Transverse colon (tissue), 4 donors: ENCODE measurements at regions not wholly inside any gene's neighbourhood (a gene's known extent, or its start where the extent isn't known, plus 50 kb on each side); places are given as distances from the start of the nearest gene placed in this dataset.

Source experiments
- DNase-seq: peaks from one replicate; pipeline ENCODE4 v3.0.0-alpha.2; 2019
- H3K27ac ChIP-seq, 4 donors: fragments of 200-600 bp; sonication (generic); 2 replicates each; pipeline ENCODE4 v1.5.1; 2016 to 2018; ENCODE audit warnings: inconsistent platforms in 4 of 4
- H3K27me3 ChIP-seq: fragments of 200-600 bp; sonication (generic); 2 replicates; pipeline ENCODE4 v1.5.1; 2017; ENCODE audit warnings: inconsistent platforms
- H3K36me3 ChIP-seq, 4 donors: fragments of 200-600 bp; sonication (generic); 2 replicates each; pipeline ENCODE4 v1.5.1; 2017 to 2019; ENCODE audit warnings: inconsistent platforms in 4 of 4
- H3K4me1 ChIP-seq, 4 donors: fragments of 200-600 bp; sonication (generic); 2 replicates each; pipeline ENCODE4 v1.5.1; 2017 to 2020; ENCODE audit warnings: inconsistent platforms in 4 of 4
- H3K4me3 ChIP-seq, 4 donors: fragments of 200-600 bp; sonication (generic); 1 replicate in 1 of 4; 2 replicates in 3 of 4; pipeline versions ENCODE4 v1.5.1 to v1.6.1; 2017 to 2019; ENCODE audit warnings: inconsistent platforms in 4 of 4
- H3K9me3 ChIP-seq, 2 donors: fragments of 200-600 bp; sonication (generic); 2 replicates each; pipeline ENCODE4 v1.5.1; 2017 to 2019; ENCODE audit warnings: inconsistent platforms in 2 of 2
- EP300 ChIP-seq: sonication (generic); formaldehyde crosslinking; IDR thresholded peaks from one replicate; pipeline ENCODE4 v1.6.1; 2017; ENCODE audit warnings: antibody characterized with exemption, low read depth
- POLR2A ChIP-seq: fragments of 450-650 bp; IDR thresholded peaks from one replicate; pipeline ENCODE4 v1.6.1; 2016; ENCODE audit warnings: antibody characterized with exemption, mild to moderate bottlenecking, moderate library complexity
- POLR2AphosphoS5 ChIP-seq, 3 donors: sonication (generic); formaldehyde crosslinking; IDR thresholded peaks; one replicate each; pipeline ENCODE4 v1.6.1; 2016; ENCODE audit warnings: antibody characterized with exemption in 3 of 3
- WGBS, 2 donors: methylation state at CpG; one replicate each; pipeline ENCODE4 v1.1.5; 2018; ENCODE audit warnings: low coverage in 1 of 2; 5-methylcytosine and 5-hydroxymethylcytosine counted together
- in situ Hi-C, 4 donors: fragments of 200-750 bp; cut with MboI; loops; one replicate each; pipeline versions ENCODE4 v1.15.0 to v1.15.1; 2017; ENCODE audit warnings: low sequenced_read_pairs in 3 of 4, low pct_ligation_motif_present in 1 of 4, low pct_unique_long_range_greater_than_20kb in 1 of 4
- intact Hi-C: fragments of 100-400 bp; cut with DNase I; formaldehyde crosslinking; loops from one replicate; pipeline ENCODE4 v1.15.1; 2023; ENCODE audit warnings: low total_unique reads
- TF ChIP-seq, protein P1 (sequence below), 5 experiments: fragments of 200-600 bp in 3 of 5; fragments of 450-650 bp in 2 of 5; sonication (generic) in 3 of 5; IDR thresholded peaks; 1 replicate in 2 of 5; 2 replicates in 3 of 5; pipeline ENCODE4 v1.5.1; 2016 to 2017; ENCODE audit warnings: antibody characterized with exemption in 5 of 5, inconsistent platforms in 3 of 5, mild to moderate bottlenecking in 2 of 5, moderate library complexity in 1 of 5

DNA sequence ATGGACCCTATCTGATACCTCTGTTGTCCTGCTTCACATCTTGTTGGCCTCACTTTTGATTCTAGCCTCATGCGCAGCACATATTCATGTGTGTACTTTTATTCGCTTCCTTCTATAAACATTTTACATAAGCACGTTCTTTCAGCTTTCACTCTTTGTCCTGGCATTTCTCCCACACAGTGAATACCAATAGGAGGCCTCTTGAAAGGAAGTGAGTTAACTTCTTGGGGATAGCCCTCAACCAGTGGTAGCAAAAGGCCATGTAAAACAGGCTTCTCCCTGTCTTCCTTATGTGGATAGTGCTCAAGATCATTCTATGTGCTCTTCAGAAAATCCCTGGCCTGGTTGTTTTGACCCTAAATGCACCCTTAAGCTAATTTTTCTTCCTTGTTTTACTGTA lies 633.9 kb upstream of the MBL2 start:
- H3K9me3 ChIP-seq, result no peaks in the 10 kb centered on the region
- H3K27ac ChIP-seq, result no peak overlapping the region
- H3K4me1 ChIP-seq, result no peaks in the 10 kb centered on the region
- no peak for DNase-seq
- no peaks in the 10 kb centered on the region for H3K36me3 ChIP-seq
- intact Hi-C loops, result no loop called here
- in situ Hi-C loops, result no loop called here
- 46 to 77% methylated on average over 3 of the region's 3 CpGs for WGBS, 2 donors
- no peak overlapping the region for H3K4me3 ChIP-seq
- TF ChIP-seq POLR2AphosphoS5 (IDR thresholded peaks at IDR 0.05) (no peak), POLR2A (no peak), EP300 (no peak)
- TF ChIP-seq, protein P1, sequence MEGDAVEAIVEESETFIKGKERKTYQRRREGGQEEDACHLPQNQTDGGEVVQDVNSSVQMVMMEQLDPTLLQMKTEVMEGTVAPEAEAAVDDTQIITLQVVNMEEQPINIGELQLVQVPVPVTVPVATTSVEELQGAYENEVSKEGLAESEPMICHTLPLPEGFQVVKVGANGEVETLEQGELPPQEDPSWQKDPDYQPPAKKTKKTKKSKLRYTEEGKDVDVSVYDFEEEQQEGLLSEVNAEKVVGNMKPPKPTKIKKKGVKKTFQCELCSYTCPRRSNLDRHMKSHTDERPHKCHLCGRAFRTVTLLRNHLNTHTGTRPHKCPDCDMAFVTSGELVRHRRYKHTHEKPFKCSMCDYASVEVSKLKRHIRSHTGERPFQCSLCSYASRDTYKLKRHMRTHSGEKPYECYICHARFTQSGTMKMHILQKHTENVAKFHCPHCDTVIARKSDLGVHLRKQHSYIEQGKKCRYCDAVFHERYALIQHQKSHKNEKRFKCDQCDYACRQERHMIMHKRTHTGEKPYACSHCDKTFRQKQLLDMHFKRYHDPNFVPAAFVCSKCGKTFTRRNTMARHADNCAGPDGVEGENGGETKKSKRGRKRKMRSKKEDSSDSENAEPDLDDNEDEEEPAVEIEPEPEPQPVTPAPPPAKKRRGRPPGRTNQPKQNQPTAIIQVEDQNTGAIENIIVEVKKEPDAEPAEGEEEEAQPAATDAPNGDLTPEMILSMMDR (IDR thresholded peaks at IDR 0.05), result no peak
- no peaks in the 10 kb centered on the region for H3K27me3 ChIP-seq

DNA sequence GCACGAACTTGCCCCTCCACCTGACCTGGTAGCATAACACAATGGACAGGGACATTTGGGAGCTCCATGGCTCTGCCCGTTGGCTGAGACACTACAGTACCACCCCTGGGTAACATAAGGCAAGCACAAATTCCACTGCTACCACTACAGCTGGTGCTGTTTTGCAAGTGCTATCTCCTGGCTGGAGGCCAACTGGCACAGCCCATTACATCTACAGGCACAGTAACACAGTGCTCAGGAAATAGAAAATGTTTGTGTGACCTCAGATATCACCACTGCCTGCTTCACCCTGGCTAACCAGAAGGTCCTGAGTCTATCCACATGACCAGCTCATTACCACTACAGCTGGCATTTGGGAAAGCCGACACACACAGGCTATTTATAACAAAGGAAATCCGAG lies 631.1 kb upstream of the MBL2 start:
- TF ChIP-seq POLR2AphosphoS5 (IDR thresholded peaks at IDR 0.05), result no peak
- Histone ChIP-seq H3K36me3 (no peaks in the 10 kb centered on the region), H3K9me3 (no peaks in the 10 kb centered on the region), H3K27ac (no peak overlapping the region), H3K4me3 (no peak overlapping the region), H3K4me1 (no peaks in the 10 kb centered on the region), H3K27me3 (no peaks in the 10 kb centered on the region)
- intact Hi-C loops, result no loop called here
- 30% methylated on average over 4 of the region's 4 CpGs; no CpG with 5 or more reads in 1 of the 2 donors for whole genome bisulfite sequencing, 2 donors
- in situ Hi-C loops, result no loop called here
- peak; percentile 14 for DNase-seq

DNA sequence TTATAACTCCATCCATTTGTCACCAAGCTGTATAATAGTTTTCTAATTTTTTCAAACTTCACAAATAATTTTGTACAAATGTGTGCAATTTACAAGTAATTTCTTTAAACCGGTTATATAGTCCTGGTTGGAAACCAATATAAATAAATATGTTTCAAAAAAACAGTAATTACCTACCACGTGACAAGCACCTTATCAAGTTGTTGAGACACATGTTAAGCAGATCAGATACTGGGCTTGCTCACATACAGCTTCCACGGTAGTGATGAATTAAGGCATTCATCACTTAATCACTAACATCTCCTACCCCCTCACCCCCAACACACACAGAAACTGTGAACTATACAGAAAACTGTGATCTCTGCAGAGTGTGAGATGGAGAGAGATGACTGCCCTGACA lies 630.0 kb upstream of the MBL2 start:
- 60 to 70% methylated on average over 2 to 3 of the region's 3 CpGs for WGBS, 2 donors
- no peaks in the 10 kb centered on the region for H3K9me3 ChIP-seq
- no peaks in the 10 kb centered on the region for H3K27me3 ChIP-seq
- in situ Hi-C loops (no loop called here), intact Hi-C loops (no loop called here)
- DNase-seq, result no peak
- TF ChIP-seq EP300 (no peak), POLR2AphosphoS5 (IDR thresholded peaks at IDR 0.05) (no peak), POLR2A (no peak)
- TF ChIP-seq, protein P1 (IDR thresholded peaks at IDR 0.05), result no peak
- no peaks in the 10 kb centered on the region for H3K36me3 ChIP-seq
- H3K27ac ChIP-seq, result no peak overlapping the region
- H3K4me3 ChIP-seq, result no peak overlapping the region
- no peaks in the 10 kb centered on the region for H3K4me1 ChIP-seq

DNA sequence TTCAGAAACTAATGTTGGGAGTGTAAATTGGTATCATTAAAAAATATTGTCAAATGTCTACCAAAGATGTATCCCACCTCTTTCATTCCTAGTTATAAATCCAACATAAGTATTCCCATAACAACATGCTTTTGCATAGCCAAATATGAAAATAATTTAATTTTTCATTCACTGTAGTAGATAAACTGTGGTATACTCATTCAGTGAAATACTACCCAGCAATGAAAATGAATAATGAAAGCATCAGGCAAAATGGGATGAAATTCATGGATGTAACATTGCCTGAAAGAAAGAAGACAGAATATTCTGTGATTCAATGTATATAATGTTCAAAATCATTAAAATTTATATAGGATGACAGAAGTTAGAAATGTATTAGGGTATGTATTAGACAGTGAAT lies 629.0 kb upstream of the MBL2 start:
- H3K36me3 ChIP-seq, result no peaks in the 10 kb centered on the region
- TF ChIP-seq EP300, result no peak
- no peak for TF ChIP-seq POLR2A
- TF ChIP-seq, protein P1 (IDR thresholded peaks at IDR 0.05), result no peak
- TF ChIP-seq POLR2AphosphoS5 (IDR thresholded peaks at IDR 0.05), result no peak
- H3K4me3 ChIP-seq, result no peak overlapping the region
- in situ Hi-C loops, result no loop called here
- intact Hi-C loops, result no loop called here
- H3K4me1 ChIP-seq, result no peaks in the 10 kb centered on the region
- H3K27ac ChIP-seq, result no peak overlapping the region
- no peaks in the 10 kb centered on the region for H3K9me3 ChIP-seq
- no peak for DNase-seq
- H3K27me3 ChIP-seq, result no peaks in the 10 kb centered on the region

DNA sequence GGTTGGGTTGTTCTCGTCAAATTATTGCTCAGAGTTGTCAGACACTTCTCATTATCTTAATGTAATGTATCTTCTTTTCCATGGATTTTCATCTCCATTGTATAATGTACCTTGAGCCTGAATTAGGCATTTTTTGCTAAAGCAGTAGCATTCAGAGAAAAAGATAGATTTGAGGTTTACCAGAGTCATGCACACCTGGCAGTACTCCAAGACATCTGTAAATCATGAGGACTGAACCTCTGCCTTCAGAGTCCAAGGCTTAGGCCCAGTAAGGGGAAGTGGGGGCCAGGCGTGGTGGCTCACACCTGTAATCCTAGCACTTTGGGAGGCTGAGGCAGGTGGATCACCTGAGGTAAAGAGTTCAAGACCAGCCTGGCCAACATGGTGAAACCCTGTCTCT lies 624.3 kb upstream of the MBL2 start:
- DNase-seq, result no peak
- Histone ChIP-seq H3K9me3 (peaks cover 8 to 10% of the 10 kb centered on the region in 2 donors), H3K4me1 (no peaks in the 10 kb centered on the region), H3K27me3 (no peaks in the 10 kb centered on the region), H3K27ac (no peak overlapping the region), H3K36me3 (no peaks in the 10 kb centered on the region), H3K4me3 (no peak overlapping the region)
- TF ChIP-seq, protein P1 (IDR thresholded peaks at IDR 0.05), result no peak
- TF ChIP-seq EP300, result no peak
- no peak for TF ChIP-seq POLR2AphosphoS5 (IDR thresholded peaks at IDR 0.05)
- no peak for TF ChIP-seq POLR2A
- in situ Hi-C loops, result no loop called here
- 58 to 72% methylated on average over 2 of the region's 2 CpGs for whole genome bisulfite sequencing, 2 donors
- intact Hi-C loops, result no loop called here
